ENCODE measurements at regions not wholly inside any gene's neighbourhood (a gene's known extent, or its start where the extent isn't known, plus 50 kb on each side); places are given as distances from the start of the nearest gene placed in this dataset.

DNA sequence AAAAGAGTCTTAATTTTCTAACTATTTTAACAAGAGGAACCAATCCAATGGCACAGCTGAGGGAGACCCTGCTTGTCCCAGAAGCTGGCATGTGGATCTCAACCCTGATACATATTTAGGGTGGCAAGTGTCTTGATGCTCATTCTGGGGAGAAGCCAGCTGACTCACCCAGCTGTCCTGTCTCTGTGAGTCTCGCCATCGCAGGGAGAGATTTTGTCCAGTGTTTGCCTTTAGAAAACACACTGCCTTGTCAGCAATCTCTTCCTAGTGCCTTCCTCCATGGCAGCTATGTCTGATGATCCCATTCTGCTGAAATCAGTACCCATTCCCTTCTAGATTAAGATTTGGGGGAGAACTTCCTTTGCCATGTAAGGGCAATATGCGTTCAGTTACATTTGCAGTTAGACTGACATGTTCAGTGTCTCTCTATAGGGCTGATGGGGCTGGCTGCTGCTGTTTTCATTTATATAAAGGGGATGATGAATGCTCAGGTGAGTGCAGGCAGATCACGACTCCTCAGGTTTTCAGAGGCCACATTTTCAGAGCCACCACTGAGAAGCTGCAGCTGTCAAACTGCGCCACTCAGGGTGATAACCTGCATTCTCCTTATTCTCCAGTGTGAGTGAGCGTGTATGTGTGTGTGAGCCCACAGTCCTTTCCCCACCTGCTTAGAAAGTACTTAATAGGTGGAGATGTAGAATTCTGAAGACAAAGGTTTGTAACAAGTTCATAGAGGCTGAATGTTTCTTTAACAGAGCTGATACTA is 217.0 kb downstream of the GAS1 start:
- TF ChIP-seq, protein P1, sequence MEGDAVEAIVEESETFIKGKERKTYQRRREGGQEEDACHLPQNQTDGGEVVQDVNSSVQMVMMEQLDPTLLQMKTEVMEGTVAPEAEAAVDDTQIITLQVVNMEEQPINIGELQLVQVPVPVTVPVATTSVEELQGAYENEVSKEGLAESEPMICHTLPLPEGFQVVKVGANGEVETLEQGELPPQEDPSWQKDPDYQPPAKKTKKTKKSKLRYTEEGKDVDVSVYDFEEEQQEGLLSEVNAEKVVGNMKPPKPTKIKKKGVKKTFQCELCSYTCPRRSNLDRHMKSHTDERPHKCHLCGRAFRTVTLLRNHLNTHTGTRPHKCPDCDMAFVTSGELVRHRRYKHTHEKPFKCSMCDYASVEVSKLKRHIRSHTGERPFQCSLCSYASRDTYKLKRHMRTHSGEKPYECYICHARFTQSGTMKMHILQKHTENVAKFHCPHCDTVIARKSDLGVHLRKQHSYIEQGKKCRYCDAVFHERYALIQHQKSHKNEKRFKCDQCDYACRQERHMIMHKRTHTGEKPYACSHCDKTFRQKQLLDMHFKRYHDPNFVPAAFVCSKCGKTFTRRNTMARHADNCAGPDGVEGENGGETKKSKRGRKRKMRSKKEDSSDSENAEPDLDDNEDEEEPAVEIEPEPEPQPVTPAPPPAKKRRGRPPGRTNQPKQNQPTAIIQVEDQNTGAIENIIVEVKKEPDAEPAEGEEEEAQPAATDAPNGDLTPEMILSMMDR (IDR thresholded peaks at IDR 0.05; ENCODE audit: low read length): no peak
- TF ChIP-seq EZH2 (IDR thresholded peaks at IDR 0.05; ENCODE audit: borderline replicate concordance, low read length): no peak

Measured in OCI-LY1 (cell line).